ENCODE measurements at regions not wholly inside any gene's neighbourhood (a gene's known extent, or its start where the extent isn't known, plus 50 kb on each side); places are given as distances from the start of the nearest gene placed in this dataset.

GRCh38 chr2:4151521-4151920, 448.1 kb downstream of the DCDC2C start:
- Histone ChIP-seq H3K9me3 (no peaks in the 10 kb centered on the region), H3K27me3 (no peaks in the 10 kb centered on the region), H3K27ac (no peak overlapping the region), H3K4me1 (no peaks in the 10 kb centered on the region), H3K4me3 (replicated peaks in 1 of 3) (no peak overlapping the region), H3K36me3 (no peaks in the 10 kb centered on the region)
- no peak for DNase-seq
- WGBS, 2 donors = 78 to 80% methylated on average over 2 of the region's 2 CpGs
- no peak for TF ChIP-seq POLR2A (IDR thresholded peaks at IDR 0.05)
- TF ChIP-seq, protein P1, sequence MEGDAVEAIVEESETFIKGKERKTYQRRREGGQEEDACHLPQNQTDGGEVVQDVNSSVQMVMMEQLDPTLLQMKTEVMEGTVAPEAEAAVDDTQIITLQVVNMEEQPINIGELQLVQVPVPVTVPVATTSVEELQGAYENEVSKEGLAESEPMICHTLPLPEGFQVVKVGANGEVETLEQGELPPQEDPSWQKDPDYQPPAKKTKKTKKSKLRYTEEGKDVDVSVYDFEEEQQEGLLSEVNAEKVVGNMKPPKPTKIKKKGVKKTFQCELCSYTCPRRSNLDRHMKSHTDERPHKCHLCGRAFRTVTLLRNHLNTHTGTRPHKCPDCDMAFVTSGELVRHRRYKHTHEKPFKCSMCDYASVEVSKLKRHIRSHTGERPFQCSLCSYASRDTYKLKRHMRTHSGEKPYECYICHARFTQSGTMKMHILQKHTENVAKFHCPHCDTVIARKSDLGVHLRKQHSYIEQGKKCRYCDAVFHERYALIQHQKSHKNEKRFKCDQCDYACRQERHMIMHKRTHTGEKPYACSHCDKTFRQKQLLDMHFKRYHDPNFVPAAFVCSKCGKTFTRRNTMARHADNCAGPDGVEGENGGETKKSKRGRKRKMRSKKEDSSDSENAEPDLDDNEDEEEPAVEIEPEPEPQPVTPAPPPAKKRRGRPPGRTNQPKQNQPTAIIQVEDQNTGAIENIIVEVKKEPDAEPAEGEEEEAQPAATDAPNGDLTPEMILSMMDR (IDR thresholded peaks at IDR 0.05) = no peak
- intact Hi-C loops (cut with DNase I) = no loop called here

DNA sequence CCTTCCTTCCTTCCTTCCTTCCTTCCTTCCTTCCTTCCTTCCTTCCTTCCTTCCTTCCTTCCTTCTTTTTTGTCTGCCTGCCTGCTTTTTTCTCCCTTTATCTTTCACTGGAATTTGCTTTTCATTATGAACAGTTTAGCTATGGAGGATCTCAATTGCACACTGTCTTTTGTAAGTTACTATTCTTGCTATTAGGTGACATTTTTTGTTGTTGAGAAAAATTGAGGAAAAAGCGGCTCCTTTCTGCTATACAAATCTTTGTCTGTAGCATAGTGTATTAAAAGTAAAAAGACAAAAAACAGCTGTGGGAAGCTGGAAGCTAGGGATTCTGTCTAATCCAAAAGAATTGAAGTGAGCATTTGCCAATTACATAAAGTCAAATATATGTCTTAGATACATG, 448.7 kb downstream of the DCDC2C start:
- no peaks in the 10 kb centered on the region for H3K27me3 ChIP-seq
- H3K4me3 ChIP-seq (replicated peaks in 1 of 3) = no peak overlapping the region
- H3K9me3 ChIP-seq = no peaks in the 10 kb centered on the region
- TF ChIP-seq POLR2A (IDR thresholded peaks at IDR 0.05) = no peak
- TF ChIP-seq, protein P1 (IDR thresholded peaks at IDR 0.05) = no peak
- H3K4me1 ChIP-seq = no peaks in the 10 kb centered on the region
- H3K27ac ChIP-seq = no peak overlapping the region
- WGBS, 2 donors = 93 to 97% methylated on average over 1 of the region's 1 CpG
- no peak for DNase-seq
- H3K36me3 ChIP-seq = no peaks in the 10 kb centered on the region
- intact Hi-C loops (cut with DNase I) = no loop called here

GRCh38 chr2:4168834-4169233, 465.5 kb downstream of the DCDC2C start:
- WGBS, 2 donors = 85 to 92% methylated on average over 2 of the region's 2 CpGs
- no peak overlapping the region for H3K27ac ChIP-seq
- H3K4me3 ChIP-seq (replicated peaks in 1 of 3) = no peak overlapping the region
- TF ChIP-seq POLR2A (IDR thresholded peaks at IDR 0.05) = no peak
- TF ChIP-seq, protein P1 (IDR thresholded peaks at IDR 0.05) = no peak
- intact Hi-C loops (cut with DNase I) = no loop called here
- H3K9me3 ChIP-seq = no peaks in the 10 kb centered on the region
- H3K27me3 ChIP-seq = no peaks in the 10 kb centered on the region
- H3K4me1 ChIP-seq = no peaks in the 10 kb centered on the region
- no peaks in the 10 kb centered on the region for H3K36me3 ChIP-seq
- no peak for DNase-seq

DNA sequence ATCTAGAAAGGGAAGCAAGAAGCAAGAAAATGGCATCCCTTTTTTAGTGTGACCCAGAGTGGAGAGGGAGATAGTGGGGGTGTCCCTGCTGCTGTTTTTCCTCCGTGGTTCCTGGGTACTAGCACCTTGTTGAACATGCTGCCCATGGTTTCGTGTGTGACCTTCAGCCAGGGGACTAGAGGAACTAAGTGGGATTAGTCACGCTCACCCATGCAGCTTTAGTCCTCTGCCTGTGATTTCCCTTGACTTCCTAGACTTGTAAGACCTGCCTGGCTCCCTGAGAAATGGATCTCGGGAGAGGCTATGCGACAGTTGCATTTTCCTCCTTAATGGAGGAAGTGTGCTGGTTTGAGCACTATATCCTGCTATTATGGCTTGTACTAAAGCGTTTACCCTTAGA, 471.4 kb downstream of the DCDC2C start:
- no peak for DNase-seq
- H3K4me3 ChIP-seq (replicated peaks in 1 of 3) = no peak overlapping the region
- intact Hi-C loops (cut with DNase I) = no loop called here
- WGBS, 2 donors = 64 to 67% methylated on average over 6 of the region's 6 CpGs
- no peak for TF ChIP-seq POLR2A (IDR thresholded peaks at IDR 0.05)
- TF ChIP-seq, protein P1 (IDR thresholded peaks at IDR 0.05) = no peak
- no peak overlapping the region for H3K27ac ChIP-seq
- no peaks in the 10 kb centered on the region for H3K36me3 ChIP-seq
- H3K4me1 ChIP-seq = no peaks in the 10 kb centered on the region
- no peaks in the 10 kb centered on the region for H3K9me3 ChIP-seq
- H3K27me3 ChIP-seq = no peaks in the 10 kb centered on the region

- intact Hi-C loops (cut with DNase I) = no loop called here
These were observed 472.0 kb downstream of the DCDC2C start for GRCh38 chr2:4175343-4175742.

More at GRCh38 chr2:4175343-4175742, 472.0 kb downstream of the DCDC2C start:
- no peak for DNase-seq
- Histone ChIP-seq H3K4me1 (no peaks in the 10 kb centered on the region), H3K9me3 (no peaks in the 10 kb centered on the region), H3K4me3 (replicated peaks in 1 of 3) (no peak overlapping the region), H3K36me3 (no peaks in the 10 kb centered on the region), H3K27ac (no peak overlapping the region), H3K27me3 (no peaks in the 10 kb centered on the region)
- 91 to 93% methylated on average over 3 of the region's 3 CpGs for WGBS, 2 donors
- TF ChIP-seq, protein P1 (IDR thresholded peaks at IDR 0.05) = no peak
- TF ChIP-seq POLR2A (IDR thresholded peaks at IDR 0.05) = no peak

All from thyroid gland (tissue), 4 donors.